ENCODE measurements at regions not wholly inside any gene's neighbourhood (a gene's known extent, or its start where the extent isn't known, plus 50 kb on each side); places are given as distances from the start of the nearest gene placed in this dataset.

DNA sequence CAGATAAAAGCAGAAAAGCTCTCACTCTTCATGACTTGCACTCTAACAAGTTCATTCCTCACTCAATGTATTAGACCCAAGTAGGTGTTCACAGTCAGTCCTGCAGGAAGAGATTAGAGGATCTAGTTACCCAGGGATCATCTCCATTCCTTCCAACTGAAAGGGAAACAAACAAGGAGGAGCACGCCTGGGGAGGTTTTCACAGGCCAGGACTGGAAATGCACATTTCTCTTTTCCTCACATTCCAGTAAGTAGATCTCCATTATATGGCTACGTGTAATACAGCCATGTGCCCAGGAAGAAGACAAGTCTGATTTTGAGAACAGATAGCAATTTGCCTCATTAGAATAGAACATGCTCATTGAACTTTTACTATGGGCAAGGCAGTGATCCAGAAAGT is 1132.2 kb upstream of the FAM98A start:
- TF ChIP-seq, protein P1, sequence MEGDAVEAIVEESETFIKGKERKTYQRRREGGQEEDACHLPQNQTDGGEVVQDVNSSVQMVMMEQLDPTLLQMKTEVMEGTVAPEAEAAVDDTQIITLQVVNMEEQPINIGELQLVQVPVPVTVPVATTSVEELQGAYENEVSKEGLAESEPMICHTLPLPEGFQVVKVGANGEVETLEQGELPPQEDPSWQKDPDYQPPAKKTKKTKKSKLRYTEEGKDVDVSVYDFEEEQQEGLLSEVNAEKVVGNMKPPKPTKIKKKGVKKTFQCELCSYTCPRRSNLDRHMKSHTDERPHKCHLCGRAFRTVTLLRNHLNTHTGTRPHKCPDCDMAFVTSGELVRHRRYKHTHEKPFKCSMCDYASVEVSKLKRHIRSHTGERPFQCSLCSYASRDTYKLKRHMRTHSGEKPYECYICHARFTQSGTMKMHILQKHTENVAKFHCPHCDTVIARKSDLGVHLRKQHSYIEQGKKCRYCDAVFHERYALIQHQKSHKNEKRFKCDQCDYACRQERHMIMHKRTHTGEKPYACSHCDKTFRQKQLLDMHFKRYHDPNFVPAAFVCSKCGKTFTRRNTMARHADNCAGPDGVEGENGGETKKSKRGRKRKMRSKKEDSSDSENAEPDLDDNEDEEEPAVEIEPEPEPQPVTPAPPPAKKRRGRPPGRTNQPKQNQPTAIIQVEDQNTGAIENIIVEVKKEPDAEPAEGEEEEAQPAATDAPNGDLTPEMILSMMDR (IDR thresholded peaks at IDR 0.05; ENCODE audit: low read depth, low read length, missing control alignments), result no peak
- no peak for DNase-seq
- in situ Hi-C loops (cut with HindIII; ENCODE audit: low pct_ligation_motif_present, low sequenced_read_pairs), result no loop called here

DNA sequence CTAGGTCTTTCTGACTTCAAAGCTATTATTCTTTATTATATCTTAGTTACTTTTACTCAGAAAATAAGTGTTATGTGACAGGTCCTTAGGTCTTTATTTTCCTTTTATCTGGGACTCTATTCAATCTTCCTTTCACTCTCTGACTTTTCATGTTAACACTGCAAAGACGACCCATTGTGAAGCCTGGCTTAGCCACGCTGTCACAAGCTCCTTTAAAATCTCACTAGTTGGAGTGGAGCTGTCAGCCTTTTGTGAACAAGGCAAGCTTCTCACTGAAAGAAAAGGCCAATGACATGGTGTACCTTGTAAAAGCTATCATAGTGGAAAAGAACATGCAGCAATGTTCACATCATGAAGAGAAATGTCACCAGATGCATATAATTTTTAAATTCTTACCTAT is 1130.7 kb upstream of the FAM98A start:
- H3K27ac ChIP-seq, result no peak overlapping the region
- no peaks in the 10 kb centered on the region for H3K27me3 ChIP-seq (replicated peaks)
- H3K36me3 ChIP-seq (replicated peaks), result no peaks in the 10 kb centered on the region
- no peak overlapping the region for H3K4me3 ChIP-seq (ENCODE audit: low read depth, low read length)
- in situ Hi-C loops (cut with HindIII; ENCODE audit: low pct_ligation_motif_present, low sequenced_read_pairs), result no loop called here
- DNase-seq, result no peak
- TF ChIP-seq, protein P1 (IDR thresholded peaks at IDR 0.05; ENCODE audit: low read depth, low read length, missing control alignments), result no peak

More for the DNA sequence above, 1132.2 kb upstream of the FAM98A start:
- no peak overlapping the region for H3K27ac ChIP-seq
- H3K4me3 ChIP-seq (ENCODE audit: low read depth, low read length), result no peak overlapping the region
- H3K36me3 ChIP-seq (replicated peaks), result no peaks in the 10 kb centered on the region
- no peaks in the 10 kb centered on the region for H3K27me3 ChIP-seq (replicated peaks)

DNA sequence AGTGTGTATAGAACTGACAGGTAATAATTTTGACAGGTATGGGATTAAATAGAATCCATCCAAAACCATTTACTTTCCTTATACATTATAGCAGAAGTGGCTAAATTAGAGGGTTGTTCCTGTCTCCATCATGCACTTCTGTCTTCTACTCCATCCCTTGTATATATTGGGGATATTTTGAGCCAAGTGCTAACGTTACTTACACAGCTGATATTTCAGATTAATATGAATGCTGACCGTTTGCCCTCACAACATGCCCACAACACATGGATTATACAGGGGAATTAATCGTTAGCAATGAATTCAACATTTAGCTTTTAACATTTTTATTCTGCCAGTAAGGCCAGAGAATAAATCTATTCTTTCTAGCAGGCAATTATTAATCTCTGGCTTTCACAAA is 1125.0 kb upstream of the FAM98A start:
- TF ChIP-seq, protein P1 (IDR thresholded peaks at IDR 0.05; ENCODE audit: low read depth, low read length, missing control alignments), result no peak
- no peaks in the 10 kb centered on the region for H3K27me3 ChIP-seq (replicated peaks)
- in situ Hi-C loops (cut with HindIII; ENCODE audit: low pct_ligation_motif_present, low sequenced_read_pairs), result no loop called here
- H3K36me3 ChIP-seq (replicated peaks), result no peaks in the 10 kb centered on the region
- no peak for DNase-seq
- H3K4me3 ChIP-seq (ENCODE audit: low read depth, low read length), result no peak overlapping the region
- H3K27ac ChIP-seq, result no peak overlapping the region

DNA sequence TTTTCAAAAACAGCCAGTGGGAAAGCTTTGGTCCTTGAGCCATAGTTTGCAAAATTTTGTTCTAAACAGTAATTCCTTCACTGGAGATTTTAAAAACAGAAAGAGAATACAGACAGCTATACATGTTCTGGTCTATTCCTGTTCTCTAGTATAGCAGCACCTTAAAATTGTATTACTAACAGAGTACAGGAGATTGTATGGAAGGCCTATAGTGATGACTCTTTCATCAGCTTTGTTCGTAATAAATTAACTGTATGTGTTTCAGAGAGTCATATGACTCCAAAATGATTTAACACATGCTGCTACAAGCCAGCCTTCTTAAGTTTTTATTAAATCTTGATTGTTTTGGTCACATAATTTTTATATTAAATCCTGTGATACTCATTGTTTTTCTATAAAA is 1124.6 kb upstream of the FAM98A start:
- H3K36me3 ChIP-seq (replicated peaks), result no peaks in the 10 kb centered on the region
- no peaks in the 10 kb centered on the region for H3K27me3 ChIP-seq (replicated peaks)
- TF ChIP-seq, protein P1 (IDR thresholded peaks at IDR 0.05; ENCODE audit: low read depth, low read length, missing control alignments), result no peak
- DNase-seq, result no peak
- no peak overlapping the region for H3K27ac ChIP-seq
- H3K4me3 ChIP-seq (ENCODE audit: low read depth, low read length), result no peak overlapping the region
- in situ Hi-C loops (cut with HindIII; ENCODE audit: low pct_ligation_motif_present, low sequenced_read_pairs), result no loop called here

DNA sequence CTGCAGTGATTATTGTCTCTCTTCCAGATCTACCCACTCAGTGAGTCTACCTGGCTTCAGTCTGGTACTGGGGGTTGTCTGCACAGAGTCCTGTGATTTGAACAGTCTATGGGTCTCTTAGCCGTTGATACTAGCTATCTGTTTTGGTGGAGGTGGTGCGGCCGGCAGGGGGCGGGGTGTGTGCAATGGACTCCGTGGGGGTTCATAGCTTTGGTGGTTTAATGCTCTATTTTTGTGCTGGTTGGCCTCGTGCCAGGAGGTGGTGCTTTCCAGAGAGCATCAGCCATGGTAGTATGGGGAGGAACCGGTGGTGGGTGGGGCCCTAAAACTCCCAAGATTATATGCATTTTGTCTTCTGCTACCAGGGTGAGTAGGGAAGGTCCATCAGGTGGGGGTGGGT is 1120.1 kb upstream of the FAM98A start:
- Histone ChIP-seq H3K36me3 (replicated peaks) (no peaks in the 10 kb centered on the region), H3K27ac (no peak overlapping the region), H3K4me3 (ENCODE audit: low read depth, low read length) (no peak overlapping the region), H3K27me3 (replicated peaks) (no peaks in the 10 kb centered on the region)
- DNase-seq, result no peak
- in situ Hi-C loops (cut with HindIII; ENCODE audit: low pct_ligation_motif_present, low sequenced_read_pairs), result no loop called here
- TF ChIP-seq, protein P1 (IDR thresholded peaks at IDR 0.05; ENCODE audit: low read depth, low read length, missing control alignments), result no peak

DNA sequence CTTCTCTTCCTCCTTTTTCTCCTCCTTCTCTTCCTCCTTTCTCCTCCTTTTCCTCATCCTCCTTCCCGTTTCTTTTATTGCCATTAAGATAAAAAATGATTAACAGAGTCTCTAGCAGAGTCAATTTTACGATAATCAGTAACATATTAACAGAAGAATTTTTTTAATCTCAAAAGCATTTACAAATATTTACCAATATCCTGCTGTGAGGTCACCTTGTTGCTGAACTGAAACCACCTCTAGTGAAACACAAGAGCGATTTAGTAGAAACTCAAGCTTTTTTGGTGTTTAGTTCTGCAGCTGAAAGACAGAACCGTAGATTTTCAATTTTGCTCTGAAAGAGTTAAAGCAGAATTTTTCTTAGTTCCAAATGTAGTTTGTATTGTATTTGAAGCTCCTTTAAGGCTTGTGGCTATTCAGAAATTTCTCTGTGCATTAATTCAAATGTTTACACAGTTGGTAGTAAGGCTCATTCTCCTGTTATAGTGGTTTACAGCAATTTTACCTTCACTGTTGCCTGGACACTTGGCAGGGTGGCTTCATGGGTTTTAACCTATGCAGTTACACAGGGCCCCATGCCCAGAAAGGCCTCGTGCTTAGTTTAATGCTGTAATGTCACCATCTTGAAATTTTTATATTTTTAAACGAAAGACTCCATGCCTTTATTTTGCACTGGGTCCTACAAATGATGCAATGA is 1106.6 kb upstream of the FAM98A start:
- Histone ChIP-seq H3K27ac (no peak overlapping the region), H3K27me3 (replicated peaks) (no peaks in the 10 kb centered on the region), H3K4me3 (ENCODE audit: low read depth, low read length) (no peak overlapping the region), H3K36me3 (replicated peaks) (no peaks in the 10 kb centered on the region)
- in situ Hi-C loops (cut with HindIII; ENCODE audit: low pct_ligation_motif_present, low sequenced_read_pairs), result no loop called here
- no peak for DNase-seq
- TF ChIP-seq, protein P1 (IDR thresholded peaks at IDR 0.05; ENCODE audit: low read depth, low read length, missing control alignments), result no peak

All from brain microvascular endothelial cell (primary cell).